Pancreas (tissue), 10 donors: ENCODE measurements at regions not wholly inside any gene's neighbourhood (a gene's known extent, or its start where the extent isn't known, plus 50 kb on each side); places are given as distances from the start of the nearest gene placed in this dataset.

Experiments
- ATAC-seq, 4 donors: fragments of 200-7000 bp; cut with Tn5 transposase; one replicate each; pipeline versions ENCODE4 v1.8.0 to v1.9.1; 2020; ENCODE audit warnings: mild to moderate bottlenecking in 4 of 4, moderate library complexity in 4 of 4
- DNase-seq, 6 donors: peaks; one replicate each; pipeline ENCODE4 v3.0.0-alpha.2; 2020
- FAIRE-seq: peaks from 2 replicates; lab custom pipeline; 2012; peaks lifted over from hg19 to GRCh38; lab: Jason Lieb, UNC
- H3K27ac ChIP-seq, 4 donors: fragments of 200-600 bp; sonication (generic); 1 replicate in 3 of 4; 2 replicates in 1 of 4; pipeline versions ENCODE4 v1.5.0 to v1.8.0; 2020
- H3K27me3 ChIP-seq, 4 donors: fragments of 200-600 bp; one replicate each; pipeline ENCODE4 v1.8.0; 2021
- H3K36me3 ChIP-seq, 3 donors: fragments of 200-600 bp; sonication (generic) in 1 of 3; one replicate each; pipeline versions ENCODE4 v1.5.0 to v1.8.0; 2020 to 2021
- H3K4me1 ChIP-seq, 3 donors: fragments of 200-600 bp; one replicate each; pipeline ENCODE4 v1.8.0; 2021
- H3K4me3 ChIP-seq, 4 donors: fragments of 200-600 bp; sonication (generic) in 2 of 4; one replicate each; pipeline versions ENCODE4 v1.5.0 to v1.8.0; 2020 to 2021
- H3K9me3 ChIP-seq, 4 donors: fragments of 200-600 bp; one replicate each; pipeline ENCODE4 v1.8.0; 2021
- CTCF ChIP-seq, 4 donors: fragments of 200-600 bp; sonication (generic) in 3 of 4; IDR thresholded peaks; one replicate each; pipeline versions ENCODE4 v1.5.0 to v1.8.0; 2021; ENCODE audit warnings: antibody characterized with exemption in 4 of 4
- WGBS, 2 donors: extraction: QIAGEN DNeasy Blood & Tissue Kit; methylation state at CpG; one replicate each; pipeline ENCODE4 v1.1.7; 2013; 5-methylcytosine and 5-hydroxymethylcytosine counted together
- intact Hi-C, 3 donors: fragments of 100-400 bp; cut with DNase I; formaldehyde crosslinking; loops; one replicate each; pipeline versions ENCODE4 v1.11.1 to v1.14.2; 2022
- donor health status: healthy with polysubstance abuse.
- donor health status: DM: no; HTN: no; CAD: no; lungs with moderate emphysema.
- donor health status: DM: no; HTN: no; CAD: no.
- donor health status: control.
- donor health status: control.
- donor health status: Bipolar disorder and iron deficiency.
- donor health status: DM: yes; HTN: yes; CAD: no.
- donor health status: DM: no; HTN: no; CAD: no.
- donor health status: DM: no; HTN: no; CAD: no.
- donor health status: DM: yes; HTN: yes; CAD: no.

- no peak for FAIRE-seq
- H3K4me3 ChIP-seq: no peak overlapping the region
- no peak for TF ChIP-seq CTCF (IDR thresholded peaks at IDR 0.05)
- H3K27me3 ChIP-seq: no peaks in the 10 kb centered on the region
- no peaks in the 10 kb centered on the region for H3K9me3 ChIP-seq
- WGBS, 2 donors: 80 to 90% methylated on average over 2 of the region's 2 CpGs
- H3K27ac ChIP-seq: no peak overlapping the region
- no peaks in the 10 kb centered on the region for H3K4me1 ChIP-seq
- no peaks in the 10 kb centered on the region for H3K36me3 ChIP-seq
- no peak for DNase-seq
- ATAC-seq: no peak
- intact Hi-C loops: no loop called here
These were observed 489.6 kb upstream of the ZNF608 start for GRCh38 chr5:125236007-125236406.

- 89 to 94% methylated on average over 1 of the region's 1 CpG for WGBS, 2 donors
- H3K9me3 ChIP-seq: no peaks in the 10 kb centered on the region
- FAIRE-seq (no peak), ATAC-seq (no peak), DNase-seq (no peak)
- no peak overlapping the region for H3K4me3 ChIP-seq
- no peaks in the 10 kb centered on the region for H3K4me1 ChIP-seq
- intact Hi-C loops: no loop called here
- TF ChIP-seq CTCF (IDR thresholded peaks at IDR 0.05): no peak
- no peaks in the 10 kb centered on the region for H3K27me3 ChIP-seq
- H3K36me3 ChIP-seq: no peaks in the 10 kb centered on the region
- no peak overlapping the region for H3K27ac ChIP-seq
These were observed 490.5 kb upstream of the ZNF608 start for GRCh38 chr5:125236981-125237380.

- 84 to 86% methylated on average over 2 of the region's 2 CpGs for WGBS, 2 donors
These were observed 498.1 kb upstream of the ZNF608 start for GRCh38 chr5:125244531-125244930.

GRCh38 chr5:125245216-125245615, 498.8 kb upstream of the ZNF608 start:
- Histone ChIP-seq H3K27ac (no peak overlapping the region), H3K4me3 (no peak overlapping the region), H3K36me3 (no peaks in the 10 kb centered on the region), H3K27me3 (no peaks in the 10 kb centered on the region), H3K9me3 (no peaks in the 10 kb centered on the region), H3K4me1 (no peaks in the 10 kb centered on the region)
- intact Hi-C loops: no loop called here
- 89 to 93% methylated on average over 4 of the region's 4 CpGs for WGBS, 2 donors
- FAIRE-seq: no peak
- ATAC-seq: no peak
- no peak for DNase-seq
- no peak for TF ChIP-seq CTCF (IDR thresholded peaks at IDR 0.05)

More at GRCh38 chr5:125244531-125244930, 498.1 kb upstream of the ZNF608 start:
- TF ChIP-seq CTCF (IDR thresholded peaks at IDR 0.05): no peak
- H3K27me3 ChIP-seq: no peaks in the 10 kb centered on the region
- FAIRE-seq (no peak), ATAC-seq (no peak), DNase-seq (no peak)
- no peaks in the 10 kb centered on the region for H3K4me1 ChIP-seq
- H3K4me3 ChIP-seq: no peak overlapping the region
- H3K27ac ChIP-seq: no peak overlapping the region
- intact Hi-C loops: no loop called here
- H3K36me3 ChIP-seq: no peaks in the 10 kb centered on the region
- H3K9me3 ChIP-seq: no peaks in the 10 kb centered on the region

- no peak for FAIRE-seq
- H3K9me3 ChIP-seq: no peaks in the 10 kb centered on the region
- TF ChIP-seq CTCF (IDR thresholded peaks at IDR 0.05): no peak
- DNase-seq: no peak
- no peak overlapping the region for H3K4me3 ChIP-seq
- H3K36me3 ChIP-seq: no peaks in the 10 kb centered on the region
- no peaks in the 10 kb centered on the region for H3K27me3 ChIP-seq
- H3K4me1 ChIP-seq: no peaks in the 10 kb centered on the region
- ATAC-seq: no peak
- 50 to 59% methylated on average over 2 of the region's 2 CpGs for WGBS, 2 donors
- H3K27ac ChIP-seq: no peak overlapping the region
- intact Hi-C loops: no loop called here
These were observed 503.0 kb upstream of the ZNF608 start for GRCh38 chr5:125249400-125249799.
